Muscle of arm (tissue), 1 donor: ENCODE measurements at regions not wholly inside any gene's neighbourhood (a gene's known extent, or its start where the extent isn't known, plus 50 kb on each side); places are given as distances from the start of the nearest gene placed in this dataset.
A peak's percentile ranks its signal among the peaks of the same experiment; 100 is the strongest.

Experiments
- DNase-seq: peaks from one replicate; pipeline ENCODE4 v3.0.0-alpha.2; 2013

GRCh38 chr15:98276018-98276417, 315.5 kb downstream of the ARRDC4 start:
- DNase-seq: no peak

GRCh38 chr15:98277602-98278001, 317.1 kb downstream of the ARRDC4 start:
- DNase-seq: no peak

- no peak for DNase-seq
Measured at GRCh38 chr15:98280284-98280975, 319.9 kb downstream of the ARRDC4 start.

DNA sequence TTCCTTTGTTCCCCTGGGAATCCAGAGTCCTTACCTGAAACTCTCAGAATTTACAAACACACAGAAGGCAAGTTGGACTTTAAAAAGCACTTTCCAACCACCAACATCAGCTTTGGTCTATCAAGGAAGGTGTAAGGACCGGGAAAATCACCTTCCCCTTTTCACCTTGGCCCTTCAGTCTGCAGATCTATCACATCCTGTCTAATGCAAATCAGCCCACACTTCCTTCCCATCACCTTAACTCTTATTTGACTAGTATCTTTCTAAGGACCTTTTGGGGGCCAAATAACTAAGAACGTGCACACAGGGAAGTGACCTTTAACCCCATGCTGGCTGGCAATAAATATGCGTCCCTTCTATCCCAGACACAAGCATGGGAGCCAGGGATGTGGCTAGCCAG, 320.6 kb downstream of the ARRDC4 start:
- no peak for DNase-seq

DNA sequence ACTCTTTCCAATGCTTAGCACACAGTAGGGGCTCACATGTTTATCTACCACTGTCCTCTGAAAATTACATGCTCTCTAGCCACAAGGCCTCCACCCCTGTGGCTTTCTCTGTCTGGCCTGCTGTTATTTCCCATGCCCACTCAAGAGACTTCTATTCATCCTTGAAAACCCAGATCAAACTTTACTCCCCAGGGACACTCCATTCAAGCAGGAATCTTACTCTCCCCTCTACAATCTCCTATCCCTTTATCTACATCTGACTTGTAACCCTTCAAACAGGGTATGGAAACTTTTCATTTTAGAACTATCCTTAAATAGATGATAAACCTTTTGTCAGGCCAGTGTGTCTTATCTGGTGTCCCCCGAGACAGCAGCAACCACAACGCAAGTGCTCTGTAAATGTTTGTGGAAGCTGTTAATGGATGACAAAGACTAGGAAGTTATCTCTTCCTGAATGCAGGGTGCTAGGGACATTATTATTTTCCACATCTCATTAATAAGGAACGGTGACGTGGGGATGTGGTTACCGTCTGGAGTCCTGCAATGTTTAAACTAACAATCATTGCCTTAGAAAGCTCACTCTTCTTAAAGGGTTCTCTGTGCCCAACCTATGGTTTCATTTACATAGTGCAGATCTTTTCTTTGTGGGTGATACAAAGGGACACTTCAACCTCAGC, 322.3 kb downstream of the ARRDC4 start:
- DNase-seq: no peak

DNA sequence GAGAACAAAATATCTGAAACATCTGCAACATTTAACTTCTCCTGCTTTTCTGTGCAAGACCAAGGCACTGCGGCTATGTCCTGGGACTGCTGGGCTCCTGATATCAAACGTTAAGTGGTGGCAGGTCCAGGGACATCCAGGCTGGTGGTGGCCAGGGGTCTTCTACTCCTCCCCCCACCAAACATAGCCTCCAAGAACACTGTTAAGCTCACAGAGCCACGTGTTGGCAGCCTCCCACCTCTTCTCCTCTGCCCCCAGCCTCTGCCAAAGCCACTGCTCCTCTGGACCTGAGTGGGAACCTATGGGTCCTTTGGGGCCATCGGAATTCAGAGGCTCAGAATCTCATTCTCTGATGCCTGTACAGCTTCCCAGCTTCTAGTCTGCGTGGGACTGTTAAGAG, 325.7 kb downstream of the ARRDC4 start:
- DNase-seq: no peak

DNA sequence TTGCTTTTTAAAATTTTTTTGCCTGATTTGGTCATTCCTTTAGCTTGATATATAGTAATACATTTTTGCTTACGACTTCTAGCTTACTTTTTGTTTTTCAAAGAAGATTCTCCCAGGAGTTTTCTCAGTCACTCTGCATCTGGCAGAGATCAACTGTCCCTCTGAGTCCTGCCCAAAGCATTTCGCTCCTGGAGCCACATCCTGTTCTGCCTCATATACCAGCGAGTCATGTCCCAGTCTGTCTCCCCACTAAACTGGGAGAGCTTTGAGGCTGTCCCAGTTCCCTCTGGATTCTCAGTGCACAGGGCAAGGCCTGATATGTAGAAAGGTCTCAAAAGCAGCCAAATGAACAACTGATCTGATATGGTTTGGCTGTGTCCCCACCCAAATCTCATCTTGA, 326.3 kb downstream of the ARRDC4 start:
- DNase-seq: no peak

DNA sequence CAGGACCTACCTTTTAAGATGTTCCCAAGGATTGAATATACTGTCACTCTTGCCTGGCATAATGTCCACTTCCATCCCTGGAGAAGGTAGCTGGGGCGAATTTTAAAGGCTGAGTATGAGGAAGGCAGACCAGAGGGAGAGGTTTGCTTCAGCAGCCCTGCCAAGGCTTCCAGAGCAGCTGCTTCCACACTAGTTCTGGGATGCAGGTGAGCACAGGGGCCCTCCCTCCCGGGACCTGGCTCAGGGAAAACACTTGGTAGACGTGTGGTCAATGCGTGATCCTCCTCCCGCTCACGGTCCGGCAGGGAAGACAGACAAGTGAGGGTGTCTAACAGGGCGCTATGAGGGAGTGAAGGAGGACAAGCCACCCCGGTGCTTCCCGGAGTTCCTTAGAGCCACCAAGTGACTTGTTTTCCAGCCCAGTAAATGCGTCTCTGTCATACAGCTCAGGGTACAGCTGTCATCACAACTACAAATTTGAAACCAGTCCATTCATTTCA, 327.6 kb downstream of the ARRDC4 start:
- no peak for DNase-seq

DNA sequence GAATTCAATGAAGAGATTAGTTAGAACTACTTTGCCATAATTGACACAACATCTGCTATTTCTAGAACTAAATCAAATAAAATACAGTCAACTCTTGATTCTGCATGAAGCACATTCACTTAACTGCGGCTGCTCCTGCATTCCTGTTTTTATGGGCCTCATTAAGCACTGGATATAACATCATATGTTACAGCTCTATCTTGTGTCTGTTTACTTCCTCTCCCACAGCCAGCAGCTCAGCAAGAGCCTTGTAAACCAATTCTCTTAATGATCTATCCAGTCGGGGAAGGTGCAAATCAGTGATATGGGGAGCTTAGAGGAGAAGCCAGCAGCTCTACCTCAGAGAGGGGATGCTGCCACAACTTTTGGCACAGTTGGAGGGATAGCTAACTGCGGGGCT, 329.2 kb downstream of the ARRDC4 start:
- no peak for DNase-seq

DNA sequence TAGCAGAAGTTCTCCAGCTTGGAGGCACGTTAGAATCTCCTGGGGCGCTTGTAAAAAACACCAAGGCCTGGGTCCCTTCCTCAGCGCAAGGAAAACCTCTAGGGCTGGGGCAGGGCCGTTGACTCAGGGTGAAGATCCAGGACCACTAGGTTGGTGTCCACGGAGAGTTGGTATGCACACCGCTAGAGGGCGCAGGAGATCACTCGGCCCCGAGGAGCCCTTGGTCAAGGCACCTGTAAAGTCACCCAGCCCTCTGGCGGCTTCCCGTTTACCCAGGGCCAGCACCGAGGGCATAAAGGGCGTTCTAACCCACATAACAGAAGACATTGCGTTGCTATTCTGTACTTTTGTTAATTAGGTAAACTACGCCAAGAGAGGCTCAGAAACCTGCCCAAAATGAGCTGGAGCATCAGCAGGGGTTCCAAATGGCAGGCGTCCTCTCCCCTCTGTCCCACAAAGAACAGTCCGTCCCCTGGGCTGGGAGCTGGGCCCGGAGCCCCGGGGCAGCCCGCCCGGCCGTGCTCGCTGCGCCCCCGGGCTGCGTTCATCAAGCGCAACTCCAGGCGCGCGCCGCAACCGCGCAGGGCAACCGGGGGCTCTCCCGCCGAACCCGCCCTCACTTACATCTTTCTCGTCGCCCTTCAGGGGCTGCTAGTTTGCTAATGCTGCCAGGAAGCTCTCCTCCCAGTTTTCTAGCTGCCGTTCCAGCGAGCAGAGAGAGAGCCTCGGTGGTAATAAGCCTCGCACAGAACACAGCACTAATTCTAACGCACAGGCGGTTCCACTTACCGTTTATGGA, 332.1 kb downstream of the ARRDC4 start:
- DNase-seq: peak; percentile 6

GRCh38 chr15:98294126-98294525, 333.6 kb downstream of the ARRDC4 start:
- no peak for DNase-seq

- DNase-seq: peak; percentile 13
Measured at GRCh38 chr15:98295101-98295759, 334.7 kb downstream of the ARRDC4 start.

DNA sequence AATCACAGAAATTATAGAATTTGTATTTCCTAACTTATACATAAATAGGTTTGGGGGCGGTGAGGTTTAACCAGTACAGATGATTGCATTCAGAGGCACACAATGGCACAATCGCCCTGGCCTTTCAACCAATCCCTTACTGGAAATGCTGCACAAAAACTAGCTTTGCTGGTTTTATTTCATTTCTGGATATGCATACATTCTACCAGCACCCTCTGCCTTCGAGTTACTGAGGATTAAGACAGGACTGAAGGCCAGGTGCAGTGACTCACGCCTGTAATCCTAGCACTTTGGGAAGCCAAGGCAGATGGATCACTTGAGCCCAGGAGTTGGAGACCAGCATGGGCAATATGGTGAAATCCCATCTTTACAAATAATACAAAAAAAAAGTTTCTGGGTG, 336.1 kb downstream of the ARRDC4 start:
- no peak for DNase-seq

- no peak for DNase-seq
Measured at GRCh38 chr15:98304371-98304770, 343.9 kb downstream of the ARRDC4 start.

- DNase-seq: no peak
Measured at GRCh38 chr15:98308117-98308516, 340.2 kb upstream of the IGF1R start.

GRCh38 chr15:98311566-98312188, 336.7 kb upstream of the IGF1R start:
- peak; percentile 84 for DNase-seq

DNA sequence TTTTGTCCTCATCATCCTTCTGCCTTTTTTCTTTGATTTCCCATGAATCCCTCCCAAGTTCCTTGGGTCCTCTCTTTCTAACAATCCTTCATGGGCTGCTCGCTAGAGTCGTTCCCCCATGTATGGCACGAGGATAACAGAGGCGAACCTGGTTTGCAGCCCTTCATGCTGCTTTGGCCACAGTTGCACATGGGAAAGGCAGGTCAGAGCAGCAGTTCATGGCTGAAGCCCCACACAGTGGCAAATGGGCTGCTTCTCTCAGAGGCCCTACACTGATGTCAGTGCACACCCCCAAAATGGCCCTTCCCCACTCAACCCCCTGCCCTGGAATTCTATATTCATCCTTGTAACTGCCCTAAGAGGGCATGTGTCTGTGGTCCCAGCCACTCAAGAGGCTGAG, 335.4 kb upstream of the IGF1R start:
- no peak for DNase-seq

- no peak for DNase-seq
Measured at GRCh38 chr15:98315971-98316370, 332.4 kb upstream of the IGF1R start.

DNA sequence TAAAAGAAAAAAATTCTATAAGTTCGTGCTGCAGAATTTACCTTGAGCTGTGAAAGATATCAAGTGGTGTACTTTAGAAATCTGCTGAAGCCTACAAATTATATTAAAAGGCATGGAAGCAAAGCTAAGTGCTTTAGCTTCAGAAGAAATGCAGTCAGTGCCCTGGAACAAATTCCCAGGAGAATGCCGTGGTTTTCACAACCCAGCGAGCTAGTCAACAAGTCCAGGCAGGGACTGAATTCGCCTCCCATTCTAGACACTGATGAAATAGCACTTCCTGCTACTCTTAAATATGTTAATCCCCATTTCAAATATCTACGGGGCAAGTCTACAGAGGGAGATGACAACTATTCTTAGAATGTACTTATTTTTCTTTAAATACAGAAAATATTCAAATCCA, 326.4 kb upstream of the IGF1R start:
- DNase-seq: no peak

GRCh38 chr15:98322581-98322980, 325.8 kb upstream of the IGF1R start:
- DNase-seq: no peak

- no peak for DNase-seq
Measured at GRCh38 chr15:98324341-98324970, 323.9 kb upstream of the IGF1R start.
